ENCODE measurements at regions not wholly inside any gene's neighbourhood (a gene's known extent, or its start where the extent isn't known, plus 50 kb on each side); places are given as distances from the start of the nearest gene placed in this dataset.

- FAIRE-seq (no peak), DNase-seq (ENCODE audit: insufficient read length, low spot score) (no peak)
Observed at GRCh38 chr7:42858570-42858969, 53.3 kb downstream of the C7orf25 start.

- FAIRE-seq = no peak
Observed at GRCh38 chr7:42856605-42856987, 55.3 kb downstream of the C7orf25 start.

GRCh38 chr7:42854571-42855118 lies 57.2 kb downstream of the C7orf25 start:
- DNase-seq (ENCODE audit: insufficient read length, low spot score) = no peak
- no peak for FAIRE-seq

More at GRCh38 chr7:42856605-42856987, 55.3 kb downstream of the C7orf25 start:
- no peak for DNase-seq (ENCODE audit: insufficient read length, low spot score)

GRCh38 chr7:42852531-42852930 lies 59.3 kb downstream of the C7orf25 start:
- DNase-seq (ENCODE audit: insufficient read length, low spot score) (no peak), FAIRE-seq (no peak)

GRCh38 chr7:42843205-42843800 lies 68.6 kb downstream of the C7orf25 start:
- DNase-seq (ENCODE audit: insufficient read length, low spot score) (no peak), FAIRE-seq (peak; percentile 52)

GRCh38 chr7:42834676-42835075 lies 77.2 kb downstream of the C7orf25 start:
- no peak for DNase-seq (ENCODE audit: insufficient read length, low spot score)
- FAIRE-seq = no peak

- FAIRE-seq = no peak
- no peak for DNase-seq (ENCODE audit: insufficient read length, low spot score)
Observed at GRCh38 chr7:42833411-42833810, 78.5 kb downstream of the C7orf25 start.

- FAIRE-seq = no peak
- no peak for DNase-seq (ENCODE audit: insufficient read length, low spot score)
Observed at GRCh38 chr7:42832667-42833066, 79.2 kb downstream of the C7orf25 start.

GRCh38 chr7:42831718-42832522 lies 80.0 kb downstream of the C7orf25 start:
- no peak for FAIRE-seq
- no peak for DNase-seq (ENCODE audit: insufficient read length, low spot score)

GRCh38 chr7:42831006-42831717 lies 80.7 kb downstream of the C7orf25 start:
- DNase-seq (ENCODE audit: insufficient read length, low spot score) (no peak), FAIRE-seq (no peak)

GRCh38 chr7:42812779-42813178 lies 99.1 kb downstream of the C7orf25 start:
- DNase-seq (ENCODE audit: insufficient read length, low spot score) (no peak), FAIRE-seq (no peak)

GRCh38 chr7:42805601-42806000 lies 106.3 kb downstream of the C7orf25 start:
- DNase-seq (ENCODE audit: insufficient read length, low spot score) (no peak), FAIRE-seq (no peak)

- DNase-seq (ENCODE audit: insufficient read length, low spot score) = no peak
- no peak for FAIRE-seq
Observed at GRCh38 chr7:42794673-42795072, 117.2 kb downstream of the C7orf25 start.

- FAIRE-seq (no peak), DNase-seq (ENCODE audit: insufficient read length, low spot score) (no peak)
Observed at GRCh38 chr7:42792841-42793240, 119.0 kb downstream of the C7orf25 start.

GRCh38 chr7:42790196-42790595 lies 121.7 kb downstream of the C7orf25 start:
- DNase-seq (ENCODE audit: insufficient read length, low spot score) (no peak), FAIRE-seq (no peak)

GRCh38 chr7:42774436-42774835 lies 137.4 kb downstream of the C7orf25 start:
- no peak for FAIRE-seq
- DNase-seq (ENCODE audit: insufficient read length, low spot score) = no peak

GRCh38 chr7:42770114-42770513 lies 141.8 kb downstream of the C7orf25 start:
- DNase-seq (ENCODE audit: insufficient read length, low spot score) (no peak), FAIRE-seq (no peak)

GRCh38 chr7:42768045-42768444 lies 143.8 kb downstream of the C7orf25 start:
- FAIRE-seq = no peak
- no peak for DNase-seq (ENCODE audit: insufficient read length, low spot score)

GRCh38 chr7:42766782-42767423 lies 145.0 kb downstream of the C7orf25 start:
- FAIRE-seq (no peak), DNase-seq (ENCODE audit: insufficient read length, low spot score) (no peak)

GRCh38 chr7:42765931-42766330 lies 145.9 kb downstream of the C7orf25 start:
- FAIRE-seq (no peak), DNase-seq (ENCODE audit: insufficient read length, low spot score) (no peak)

- DNase-seq (ENCODE audit: insufficient read length, low spot score) (no peak), FAIRE-seq (no peak)
Observed at GRCh38 chr7:42763137-42763551, 148.7 kb downstream of the C7orf25 start.

Measured in GM19239 (cell line).